GM18519 (cell line): ENCODE measurements at regions not wholly inside any gene's neighbourhood (a gene's known extent, or its start where the extent isn't known, plus 50 kb on each side); places are given as distances from the start of the nearest gene placed in this dataset.
"Not testable (repeated sequence)": the region's sequence is repeated elsewhere in the genome, so short reads cannot be mapped to it uniquely, and the experiment has no call there.

Experiments
- ATAC-seq: cut with Tn5 transposase; IDR thresholded peaks from one replicate; pipeline ENCODE4 v1.9.1; 2021; ENCODE audit warnings: mild to moderate bottlenecking, moderate library complexity; ENCODE audit not compliant: unreplicated experiment, low FRiP score

DNA sequence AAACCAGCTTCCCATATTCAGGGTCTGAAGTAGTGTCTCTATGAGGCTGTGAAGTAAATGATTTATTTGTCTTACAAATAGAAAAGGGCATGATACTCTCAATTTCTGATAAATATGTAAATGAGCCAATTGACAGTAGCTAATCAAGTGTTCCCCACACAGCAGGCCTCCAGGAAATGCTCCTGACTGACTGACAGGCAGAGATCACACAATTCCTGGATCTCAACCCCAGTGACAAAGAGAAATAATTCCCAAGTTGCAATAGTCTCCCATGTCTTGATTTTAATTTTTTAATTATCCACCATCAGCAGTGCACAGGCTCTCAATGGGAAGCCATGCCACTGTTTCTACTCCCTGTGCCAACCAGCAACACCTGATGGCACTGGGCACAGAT lies 390.4 kb downstream of the SOX11 start:
- ATAC-seq = no peak

DNA sequence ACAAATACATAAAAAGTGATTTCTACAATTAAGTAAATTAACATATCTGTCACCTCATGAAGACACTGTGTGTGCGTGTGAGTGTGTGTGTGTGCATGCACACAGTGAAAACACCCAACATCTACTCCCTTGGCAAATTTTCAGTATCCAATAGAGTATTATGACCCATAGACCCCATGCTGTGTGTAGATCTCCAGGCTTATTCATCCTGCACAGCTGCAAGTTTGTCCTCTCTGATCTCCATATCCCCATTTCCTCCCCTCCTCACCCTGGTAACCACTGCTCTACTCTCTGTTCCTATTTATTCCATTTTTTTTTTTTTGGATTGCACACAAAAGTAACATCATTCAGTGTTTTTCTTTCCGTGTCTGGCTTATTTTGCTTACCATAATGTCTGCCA lies 391.0 kb downstream of the SOX11 start:
- ATAC-seq = no peak

DNA sequence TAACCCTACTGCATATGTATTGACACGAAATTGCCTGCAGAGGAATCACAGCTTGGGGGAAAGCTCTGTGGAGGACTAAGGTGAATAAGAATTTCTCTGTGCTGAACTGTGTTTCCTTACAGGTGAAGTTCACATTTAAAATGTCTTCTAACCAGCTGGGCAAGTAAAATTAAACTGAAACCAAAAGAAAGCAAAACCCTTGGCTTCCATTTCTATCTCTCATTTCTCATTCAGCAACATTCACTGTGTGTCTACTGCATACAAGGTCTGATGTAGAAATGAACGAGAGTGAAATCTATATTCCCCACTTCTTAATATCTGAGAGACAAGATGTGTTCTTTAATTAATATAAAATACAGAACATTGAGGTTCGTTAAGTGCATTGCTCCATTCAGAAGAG lies 397.3 kb downstream of the SOX11 start:
- ATAC-seq = no peak

DNA sequence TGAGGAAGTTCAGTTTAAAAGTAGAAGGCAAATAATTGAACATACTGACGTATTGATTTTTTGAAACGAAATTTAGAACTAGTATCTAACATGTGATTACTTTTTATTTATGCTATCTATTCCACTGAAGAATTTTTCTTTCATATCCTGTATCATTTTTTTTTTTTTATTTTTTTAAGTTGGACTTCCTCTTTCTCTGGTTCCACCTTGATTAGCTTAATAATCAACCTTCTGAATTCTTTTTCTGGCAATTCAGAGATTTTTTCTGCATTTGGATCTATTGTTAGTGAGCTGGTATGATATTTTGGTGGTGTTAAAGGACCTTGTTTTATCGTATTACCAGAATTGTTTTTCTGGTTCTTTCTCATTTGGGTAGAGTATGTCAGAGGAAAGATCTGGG lies 411.2 kb downstream of the SOX11 start:
- ATAC-seq = no peak

DNA sequence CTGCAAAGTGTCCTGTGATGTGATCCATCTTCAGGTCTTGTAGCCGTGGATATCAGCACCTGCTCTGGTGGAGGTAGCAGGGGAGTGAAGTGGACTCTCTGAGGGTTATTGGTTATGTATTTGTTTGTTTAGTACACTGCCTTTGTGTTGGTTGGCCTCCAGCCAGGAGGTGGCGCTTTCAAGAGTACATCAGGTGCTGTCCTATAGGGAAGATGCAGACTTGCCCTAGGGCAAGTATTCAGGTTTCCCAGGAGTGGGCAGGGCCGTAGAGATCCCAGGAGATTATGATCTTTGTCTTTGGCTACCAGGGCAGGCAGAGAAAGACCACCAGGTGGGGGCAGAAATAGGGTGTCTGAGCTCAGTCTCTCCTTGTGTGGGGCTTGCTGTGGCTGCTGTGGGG lies 411.8 kb downstream of the SOX11 start:
- no peak for ATAC-seq

DNA sequence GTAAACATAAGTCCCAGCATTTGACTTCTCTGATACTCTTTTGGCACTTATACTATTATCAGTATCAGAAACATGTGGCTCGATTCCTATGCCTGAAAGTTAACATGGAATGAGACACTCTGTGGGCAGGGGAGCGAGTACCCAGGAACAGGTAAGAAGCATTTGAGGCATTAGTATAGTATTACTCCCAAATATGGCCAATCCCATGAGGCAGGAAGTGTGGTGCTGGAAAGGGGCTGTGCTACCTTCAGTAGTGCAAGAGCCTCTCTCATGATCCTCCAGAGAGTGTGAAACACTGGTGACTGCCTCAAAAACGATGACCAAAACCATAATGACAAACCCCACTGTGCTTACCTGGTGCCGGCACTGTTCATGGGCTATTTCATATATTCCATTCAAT lies 415.1 kb downstream of the SOX11 start:
- ATAC-seq = no peak

DNA sequence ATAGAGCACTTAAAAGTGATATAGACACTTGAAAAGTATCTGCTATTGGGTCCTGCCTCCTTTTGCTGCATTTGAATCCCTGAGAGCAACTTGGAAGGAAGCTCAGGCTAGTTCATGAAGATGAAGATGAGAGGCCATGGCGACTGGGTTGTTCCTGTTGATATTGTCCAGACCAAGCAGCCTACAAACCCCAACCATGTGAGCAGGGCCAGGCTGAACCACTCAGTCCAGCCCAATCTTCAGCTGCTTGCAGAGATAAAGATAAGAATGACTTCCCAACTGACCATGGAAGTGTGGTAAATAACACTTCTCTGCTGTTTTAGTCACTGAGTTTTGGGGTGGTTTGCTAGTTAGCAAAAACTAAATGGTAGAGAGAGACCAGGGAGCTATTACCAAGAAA lies 417.6 kb downstream of the SOX11 start:
- no peak for ATAC-seq

DNA sequence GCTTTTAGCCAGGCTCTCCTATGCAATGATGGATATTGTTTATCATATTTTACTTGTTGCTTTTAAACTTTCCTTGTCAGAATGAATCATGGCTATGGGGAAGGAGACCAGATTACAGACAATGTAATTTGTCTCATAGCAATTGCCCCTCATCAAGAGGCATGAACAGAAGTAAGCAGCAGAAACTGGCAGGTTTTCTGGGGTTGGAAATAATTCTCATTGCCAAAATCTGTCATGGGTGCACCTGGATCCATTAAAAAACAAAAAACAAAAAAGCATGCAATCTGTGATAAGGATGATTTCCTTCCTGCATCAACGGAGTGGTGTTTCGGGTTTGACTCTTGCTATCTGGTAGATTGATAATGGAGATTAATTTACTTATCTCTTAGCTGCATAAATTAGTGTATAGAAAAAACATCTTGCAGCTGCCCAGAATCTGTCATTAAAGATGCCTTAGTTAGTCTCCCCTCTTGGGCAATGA lies 419.6 kb downstream of the SOX11 start:
- no peak for ATAC-seq

DNA sequence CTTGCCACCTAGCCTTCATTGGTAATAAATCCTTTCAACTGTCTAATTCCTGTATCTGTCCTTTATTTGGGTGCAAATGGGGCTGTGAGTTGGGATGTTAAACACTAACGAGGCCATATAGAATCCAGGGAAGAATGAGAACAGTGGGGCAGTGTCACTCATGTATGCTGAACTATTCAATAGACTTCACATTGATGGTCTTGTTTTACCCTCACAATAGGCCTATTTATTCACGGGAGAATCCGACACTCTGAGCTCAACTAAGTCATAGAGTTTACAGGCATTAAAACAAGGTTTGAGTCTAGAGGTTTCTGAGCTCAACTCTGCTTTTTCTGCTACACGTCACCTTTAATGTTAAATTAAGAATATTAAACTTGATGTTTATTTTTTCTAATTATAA lies 421.6 kb downstream of the SOX11 start:
- no peak for ATAC-seq

DNA sequence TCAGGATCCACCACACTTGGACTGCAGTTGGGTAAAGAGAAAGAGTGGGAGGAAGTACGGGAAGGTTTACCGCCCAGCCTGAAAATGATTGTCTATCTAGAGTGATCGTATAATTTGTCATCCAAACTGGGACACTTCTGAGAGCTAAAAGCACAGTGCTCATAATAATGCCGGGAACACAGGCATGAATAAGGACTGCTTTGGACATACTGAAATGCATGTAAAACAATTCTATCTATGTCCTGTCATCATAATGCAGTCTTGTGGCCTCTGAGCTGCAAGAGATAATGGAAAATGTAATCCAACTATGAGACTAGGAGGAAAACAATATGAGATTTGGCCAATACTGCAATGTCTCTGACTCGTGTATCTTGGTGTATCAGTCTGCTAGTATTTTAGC lies 435.5 kb downstream of the SOX11 start:
- no peak for ATAC-seq

DNA sequence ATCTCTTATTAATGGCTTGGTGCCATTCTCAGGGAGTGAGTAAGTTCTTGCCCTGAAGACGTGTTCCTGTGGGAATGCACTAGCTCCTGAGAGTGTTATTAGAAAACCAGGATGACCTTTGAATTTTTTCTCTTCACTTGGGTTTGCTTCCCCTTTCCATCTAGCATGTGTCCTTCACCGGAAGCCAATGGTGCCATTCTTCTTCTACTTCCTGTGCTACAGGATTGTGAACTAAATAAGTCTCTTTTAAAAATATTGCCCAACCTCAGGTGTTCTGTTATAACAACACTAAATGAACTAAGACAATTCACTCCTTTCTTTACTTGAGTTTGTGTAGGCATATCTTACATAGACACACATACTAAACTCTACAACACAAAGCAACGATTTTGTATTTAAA lies 447.0 kb downstream of the SOX11 start:
- ATAC-seq = no peak

DNA sequence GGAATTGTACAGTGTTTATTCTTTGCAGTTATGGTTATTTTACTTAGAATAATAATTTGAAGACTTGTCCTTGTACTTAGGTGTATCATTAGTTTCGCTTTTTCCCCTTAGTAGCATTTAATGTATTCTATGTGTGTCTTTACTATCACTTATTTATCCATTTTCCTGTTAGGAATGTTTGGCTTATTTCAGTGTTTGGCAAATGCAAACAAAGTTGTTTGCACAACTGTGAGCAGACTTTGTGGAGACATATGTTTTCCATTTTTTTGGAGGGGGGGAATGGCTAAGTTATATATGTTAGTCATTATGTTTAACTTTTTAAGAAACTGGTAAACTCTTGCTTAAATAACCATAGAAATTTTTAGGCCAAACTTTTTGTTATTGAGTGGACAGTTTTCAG lies 447.7 kb downstream of the SOX11 start:
- ATAC-seq = no peak

DNA sequence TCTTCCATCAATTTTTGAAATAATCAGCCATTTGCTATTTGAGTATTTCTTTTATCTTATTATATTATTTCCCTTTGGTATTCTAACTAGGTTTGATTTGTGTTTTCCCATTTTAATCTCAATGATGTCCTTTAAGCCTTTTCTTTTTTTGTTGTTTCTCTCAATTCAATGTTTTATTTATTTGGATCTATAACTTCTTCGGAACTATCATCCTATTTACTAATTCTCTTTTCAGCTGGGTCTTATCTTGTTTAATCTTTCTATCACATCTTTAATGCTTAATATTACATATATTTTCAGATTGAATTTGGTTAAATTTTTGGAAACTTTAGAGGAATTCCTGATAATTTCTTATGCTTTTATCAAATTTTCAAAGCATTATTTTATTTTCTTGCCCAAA lies 448.3 kb downstream of the SOX11 start:
- ATAC-seq = no peak

DNA sequence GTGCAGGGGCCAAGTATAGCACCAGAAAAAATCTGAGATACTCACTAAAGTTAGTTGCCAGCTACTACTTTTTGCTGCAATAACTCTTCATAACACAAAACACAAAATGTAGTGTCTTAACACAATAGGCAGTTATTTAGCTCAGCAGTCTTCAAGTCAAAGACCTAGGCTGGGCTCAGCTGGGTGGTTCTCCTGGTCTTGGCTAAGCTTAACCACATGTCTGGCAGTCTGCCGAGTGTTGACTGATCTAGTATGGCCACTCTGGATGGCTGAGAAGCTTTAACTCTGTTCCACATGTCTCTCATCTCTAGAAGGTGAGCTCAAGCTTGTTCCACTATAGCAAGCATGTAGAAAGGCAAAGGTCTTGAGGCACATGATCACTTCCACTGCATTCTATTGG lies 451.6 kb downstream of the SOX11 start:
- ATAC-seq = no peak

DNA sequence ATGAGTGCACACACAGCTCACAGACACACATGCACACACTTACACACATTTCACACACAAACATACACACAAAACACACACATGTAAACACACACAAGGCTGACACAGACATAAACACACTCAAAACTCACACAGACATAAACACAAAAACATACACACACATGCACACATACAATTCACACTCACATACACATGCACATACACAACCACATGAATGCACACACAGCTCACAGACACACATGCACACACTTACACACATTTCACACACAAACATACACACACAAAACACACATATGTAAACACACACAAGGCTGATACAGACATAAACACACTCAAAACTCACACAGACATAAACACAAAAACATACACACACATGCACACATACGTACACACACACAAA lies 455.0 kb downstream of the SOX11 start:
- ATAC-seq = not testable (repeated sequence)

DNA sequence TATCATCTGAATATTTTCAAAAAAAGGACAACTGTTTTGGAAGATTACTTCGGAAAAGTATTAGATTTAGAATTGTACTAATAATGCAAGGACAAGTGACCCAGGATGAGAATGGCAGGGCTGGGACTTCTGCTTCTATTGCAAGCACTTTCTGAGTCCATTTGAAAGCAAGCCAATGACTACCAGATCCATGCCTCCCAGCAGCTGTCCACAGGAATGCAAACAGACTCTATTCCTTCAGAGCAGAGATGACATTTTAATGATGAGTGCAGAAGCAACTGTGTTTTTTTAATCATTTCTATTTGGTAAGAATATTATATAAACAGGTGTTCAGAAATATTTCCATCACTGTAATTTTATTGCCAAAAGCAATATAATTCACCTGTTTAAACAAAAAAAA lies 456.7 kb downstream of the SOX11 start:
- ATAC-seq = no peak

DNA sequence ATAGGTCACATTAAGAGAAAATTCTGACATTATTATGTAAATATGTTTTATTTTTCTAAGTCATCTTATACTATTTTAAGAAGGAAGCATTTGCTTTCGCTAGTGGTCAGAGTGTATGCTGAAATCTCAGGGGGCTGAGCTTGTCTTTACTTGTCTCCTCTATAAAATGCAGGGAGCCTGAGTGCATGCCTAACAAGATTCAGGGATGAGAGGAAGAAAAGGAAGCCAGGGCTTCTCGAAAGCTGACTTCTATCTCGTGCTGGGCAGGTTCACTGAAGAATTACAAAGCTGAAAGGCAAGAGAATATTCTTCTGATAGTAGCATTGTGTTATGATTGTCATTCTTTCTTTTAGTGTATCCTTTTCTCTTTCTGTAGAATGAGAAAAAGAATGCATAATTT lies 467.4 kb downstream of the SOX11 start:
- ATAC-seq = no peak

DNA sequence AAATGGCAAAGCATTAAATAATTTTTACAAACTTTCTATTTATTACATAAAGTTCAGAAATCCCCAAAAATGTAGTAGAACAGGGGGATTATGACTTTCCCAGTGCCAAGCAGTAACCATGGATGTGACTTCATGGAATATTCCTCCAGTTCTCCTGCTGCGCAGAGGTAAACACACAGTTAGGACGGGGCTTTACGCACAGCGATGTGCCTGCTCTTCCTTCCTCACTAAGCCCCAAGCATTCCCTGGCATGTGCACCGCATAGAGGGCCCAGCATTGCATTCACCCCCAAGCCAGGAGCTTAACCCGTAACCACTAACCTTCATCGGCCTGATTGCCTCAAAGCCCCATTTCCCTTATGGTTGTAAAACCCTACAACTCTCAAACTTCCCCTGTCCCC lies 471.7 kb downstream of the SOX11 start:
- no peak for ATAC-seq

DNA sequence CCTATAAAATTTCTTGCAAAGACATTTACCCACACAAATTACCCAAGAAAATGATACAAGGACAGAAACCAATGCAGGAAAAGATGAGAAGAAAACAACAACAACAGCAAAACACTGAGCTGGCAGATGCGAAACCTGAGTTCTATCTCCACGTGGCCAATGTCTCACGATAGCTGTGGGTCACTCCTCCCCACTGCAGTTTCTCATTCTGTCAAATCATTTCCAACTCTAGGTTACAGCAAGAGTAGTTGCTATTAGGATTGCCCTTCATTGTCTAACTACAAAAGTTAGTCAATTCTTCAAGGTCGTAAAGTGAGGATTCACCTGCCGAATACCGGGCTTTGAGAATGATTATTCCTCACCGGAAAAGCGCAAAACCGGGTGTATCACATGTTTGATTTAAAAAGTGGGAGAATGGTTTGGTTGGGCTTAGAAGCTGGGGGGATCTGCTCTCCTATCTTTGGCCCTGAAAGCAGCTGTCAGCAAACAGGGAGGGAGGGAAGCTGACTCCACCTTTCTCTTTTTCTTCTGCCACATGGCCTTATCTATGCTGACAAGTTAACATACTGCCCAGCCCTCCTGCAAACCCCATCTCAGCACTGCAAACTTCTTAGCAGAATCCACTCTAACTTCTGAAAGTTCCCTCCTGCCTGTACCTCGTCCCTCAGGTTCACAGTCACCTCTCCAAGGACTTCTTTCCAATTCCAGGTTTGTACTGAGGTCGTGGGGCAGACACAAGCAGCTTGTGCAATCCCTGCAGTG lies 473.0 kb downstream of the SOX11 start:
- no peak for ATAC-seq

DNA sequence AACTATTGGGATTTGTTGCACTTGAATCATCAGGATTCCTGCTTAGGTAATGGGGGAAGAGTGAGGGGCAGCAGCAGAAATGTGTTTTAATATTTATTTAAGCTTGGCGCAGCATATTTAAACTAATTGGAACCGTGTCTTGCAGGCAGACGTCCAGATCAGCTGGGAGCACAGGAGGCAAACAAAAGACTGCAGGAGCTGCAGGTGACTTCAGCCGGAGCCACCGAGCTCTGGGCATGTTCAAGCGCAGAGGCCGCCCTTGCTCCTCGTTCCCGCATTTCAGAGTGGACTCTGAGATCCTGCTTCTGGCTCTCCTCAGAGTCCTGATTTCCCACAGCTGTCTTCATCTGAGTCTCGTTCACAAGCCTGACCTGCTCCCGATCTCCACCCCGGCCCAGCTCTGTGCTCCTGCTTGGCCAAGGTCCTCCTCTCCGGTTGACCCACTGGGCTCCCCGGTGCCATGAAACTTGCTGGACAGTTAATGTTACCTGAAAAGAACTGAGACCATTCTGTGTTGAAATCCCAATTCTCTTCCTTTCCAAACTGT lies 475.5 kb downstream of the SOX11 start:
- no peak for ATAC-seq

DNA sequence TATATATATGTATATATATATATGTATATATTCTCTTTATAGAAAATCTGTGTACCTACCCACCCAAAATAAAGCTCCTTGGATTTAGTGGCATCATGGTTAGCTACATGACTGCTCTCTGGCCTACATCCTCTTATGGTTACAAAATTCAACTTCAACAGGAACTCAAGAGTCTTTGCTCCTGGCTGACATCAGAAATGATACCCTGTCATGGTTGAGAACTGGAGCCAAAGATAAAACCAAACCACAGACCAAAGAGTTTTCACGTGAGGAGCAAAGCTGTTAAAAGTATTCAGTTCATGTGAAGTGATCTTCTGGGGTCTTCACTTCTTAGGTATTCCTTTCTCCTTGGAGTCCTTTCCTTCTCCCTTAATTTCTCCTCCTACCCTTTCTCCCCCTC lies 476.3 kb downstream of the SOX11 start:
- peak; percentile 59 for ATAC-seq

DNA sequence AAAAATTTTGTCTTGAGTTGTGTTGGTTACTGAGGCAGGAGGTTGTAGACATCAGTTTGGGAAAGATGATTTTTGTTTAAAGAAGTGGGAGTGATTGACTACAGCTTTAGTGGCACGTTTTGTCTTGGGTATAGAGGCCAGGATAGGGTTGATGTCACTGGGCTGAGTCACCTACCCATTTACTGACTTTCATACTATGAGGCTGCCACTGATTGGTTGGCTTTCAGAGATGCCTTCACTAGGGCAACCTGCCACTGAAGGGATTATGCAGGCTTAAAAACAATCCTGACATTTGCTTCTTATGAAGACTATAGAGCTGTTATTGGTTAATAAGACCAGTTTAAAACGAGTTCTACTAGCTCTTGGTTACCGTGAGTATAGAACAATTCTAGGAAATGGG lies 479.1 kb downstream of the SOX11 start:
- no peak for ATAC-seq

DNA sequence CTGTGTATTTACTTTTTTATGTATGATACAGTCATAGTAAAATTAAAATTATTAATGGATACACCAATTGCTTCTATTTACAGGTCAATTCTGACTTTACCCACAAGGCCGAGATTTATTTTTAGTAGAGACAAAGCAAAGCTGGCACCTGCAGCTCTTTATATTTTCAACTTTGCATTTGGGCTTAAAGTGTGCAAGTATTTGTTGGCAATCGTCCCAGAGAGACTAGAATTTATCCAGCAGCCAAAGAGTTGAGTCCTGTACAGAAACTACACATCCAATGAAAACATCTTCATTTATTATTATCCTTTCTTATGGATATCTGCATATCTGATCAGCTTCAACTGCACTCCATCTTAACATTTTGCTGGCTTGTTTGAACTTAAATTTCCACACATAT lies 485.6 kb downstream of the SOX11 start:
- no peak for ATAC-seq
